H54 (cell line): ENCODE measurements at regions not wholly inside any gene's neighbourhood (a gene's known extent, or its start where the extent isn't known, plus 50 kb on each side); places are given as distances from the start of the nearest gene placed in this dataset.

ENCODE experiments used
- DNase-seq: peaks from one replicate; pipeline ENCODE4 v3.0.0; 2011; ENCODE audit warnings: low spot score, mixed read lengths; ENCODE audit not compliant: insufficient read length
- FAIRE-seq: peaks from 3 replicates; lab custom pipeline; 2011; peaks lifted over from hg19 to GRCh38; lab: Jason Lieb, UNC
- POLR2A ChIP-seq: IDR thresholded peaks from 2 replicates; pipeline ENCODE4 v1.6.1; 2011; ENCODE audit warnings: low read depth, mild to moderate bottlenecking, low read length

GRCh38 chr6:71512256-71512655 is 223.6 kb downstream of the OGFRL1 start:
- FAIRE-seq (no peak), DNase-seq (no peak)
- no peak for TF ChIP-seq POLR2A

- FAIRE-seq (no peak), DNase-seq (no peak)
- TF ChIP-seq POLR2A: no peak
Observed at GRCh38 chr6:71513036-71513435, 224.4 kb downstream of the OGFRL1 start.

- TF ChIP-seq POLR2A: no peak
- no peak for FAIRE-seq
- no peak for DNase-seq
Observed at GRCh38 chr6:71523548-71523947, 234.9 kb downstream of the OGFRL1 start.

- no peak for FAIRE-seq
- TF ChIP-seq POLR2A: no peak
- DNase-seq: no peak
Observed at GRCh38 chr6:71524201-71524600, 235.6 kb downstream of the OGFRL1 start.

DNA sequence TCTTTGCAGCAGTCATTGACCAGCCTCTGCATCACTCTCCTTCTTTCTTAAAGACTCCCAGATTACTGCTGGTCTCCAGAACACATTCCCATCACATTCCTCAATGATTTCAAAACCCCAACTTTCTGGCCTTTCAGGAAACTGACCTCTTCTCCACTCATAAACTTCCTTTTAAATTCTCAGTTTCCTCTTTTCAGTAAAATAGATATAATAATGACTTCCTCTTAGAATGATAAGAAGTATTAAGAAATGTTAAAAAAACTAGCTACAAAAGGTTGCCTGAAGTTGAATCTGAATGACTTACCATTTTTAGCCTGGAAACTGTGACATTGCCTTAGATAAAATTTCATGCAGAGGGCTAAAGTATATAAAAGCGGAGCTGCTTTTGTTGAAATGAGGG is 239.3 kb downstream of the OGFRL1 start:
- TF ChIP-seq POLR2A: no peak
- DNase-seq (no peak), FAIRE-seq (no peak)

DNA sequence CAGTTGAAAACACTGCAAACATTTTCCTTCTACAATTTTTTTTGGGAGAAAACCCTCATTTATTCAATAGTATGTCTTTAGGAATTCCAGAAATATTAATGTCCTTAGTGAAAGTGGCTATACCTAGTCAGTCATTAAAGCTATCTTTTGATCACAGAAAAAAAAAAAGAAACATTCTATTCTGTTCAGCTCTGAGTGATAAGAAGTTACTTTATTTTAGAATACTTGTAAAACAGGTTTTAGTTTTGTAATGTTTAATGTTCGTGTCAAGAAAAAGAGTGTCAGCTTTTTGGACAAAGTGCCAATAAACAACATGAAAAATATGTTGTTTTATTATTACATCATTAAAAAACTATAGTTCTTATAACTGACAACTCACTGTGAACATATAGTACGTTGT is 240.4 kb downstream of the OGFRL1 start:
- DNase-seq (no peak), FAIRE-seq (no peak)
- no peak for TF ChIP-seq POLR2A

DNA sequence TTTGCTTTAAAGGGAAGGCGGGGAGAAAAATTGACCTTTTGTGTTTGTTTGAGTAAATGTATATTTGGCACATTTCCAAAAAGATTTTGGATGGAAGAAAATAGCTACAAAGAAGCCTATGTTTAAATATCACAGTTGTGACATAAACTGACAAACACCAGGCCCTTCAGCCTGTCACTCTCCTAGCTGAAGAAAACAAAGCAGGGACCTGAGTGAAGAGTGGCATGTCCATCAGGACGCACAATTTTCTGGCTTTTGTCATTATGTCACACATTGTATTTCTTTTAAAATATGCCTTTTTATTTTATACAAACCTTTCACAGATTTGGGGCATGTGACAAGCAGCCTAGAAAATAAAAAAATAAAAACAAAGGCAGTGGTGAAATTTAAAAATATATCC is 241.2 kb downstream of the OGFRL1 start:
- DNase-seq (no peak), FAIRE-seq (no peak)
- no peak for TF ChIP-seq POLR2A

- DNase-seq: no peak
- FAIRE-seq: no peak
- no peak for TF ChIP-seq POLR2A
Observed at GRCh38 chr6:71531006-71531405, 242.4 kb downstream of the OGFRL1 start.

GRCh38 chr6:71531841-71532240 is 243.2 kb downstream of the OGFRL1 start:
- FAIRE-seq (no peak), DNase-seq (no peak)
- no peak for TF ChIP-seq POLR2A

DNA sequence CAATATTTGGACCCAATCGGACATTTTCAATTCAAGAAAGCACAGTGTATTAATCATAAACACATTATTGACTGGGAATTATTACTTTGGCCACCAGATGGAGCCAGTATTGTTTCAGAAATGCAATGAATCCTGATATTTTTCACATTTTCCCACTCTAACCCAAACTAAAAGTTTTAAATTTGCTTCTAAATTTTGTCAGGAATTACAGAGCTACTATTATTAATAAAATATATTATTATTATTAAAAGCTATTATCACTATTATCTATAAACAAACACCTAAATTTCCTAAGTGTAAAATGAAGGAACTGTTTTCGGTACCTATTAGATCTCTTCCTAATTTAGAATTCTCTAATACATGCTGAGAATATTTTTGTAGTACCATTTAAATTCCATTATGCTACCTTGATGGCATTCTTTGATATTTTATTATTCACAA is 245.3 kb downstream of the OGFRL1 start:
- DNase-seq (no peak), FAIRE-seq (peak; percentile 53)
- no peak for TF ChIP-seq POLR2A

DNA sequence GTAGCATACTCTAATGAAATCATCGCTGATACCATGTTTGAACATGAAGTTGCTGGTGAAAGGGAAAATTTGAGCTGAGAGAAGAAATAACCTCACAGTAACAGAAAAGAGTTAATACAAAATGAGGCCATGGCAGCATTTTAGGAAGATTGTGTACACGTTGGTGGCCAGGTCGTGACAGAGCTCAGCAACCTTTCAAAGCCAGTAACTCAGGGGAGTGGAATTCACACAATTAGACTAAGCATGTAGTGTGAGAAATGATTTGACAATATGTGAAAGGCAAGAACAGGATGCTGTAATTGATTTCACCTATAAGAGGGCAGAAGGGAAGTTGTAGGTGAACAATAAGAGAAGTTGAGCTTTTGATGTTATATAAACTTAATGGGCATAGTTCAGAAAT is 246.3 kb downstream of the OGFRL1 start:
- FAIRE-seq (peak; percentile 62), DNase-seq (no peak)

DNA sequence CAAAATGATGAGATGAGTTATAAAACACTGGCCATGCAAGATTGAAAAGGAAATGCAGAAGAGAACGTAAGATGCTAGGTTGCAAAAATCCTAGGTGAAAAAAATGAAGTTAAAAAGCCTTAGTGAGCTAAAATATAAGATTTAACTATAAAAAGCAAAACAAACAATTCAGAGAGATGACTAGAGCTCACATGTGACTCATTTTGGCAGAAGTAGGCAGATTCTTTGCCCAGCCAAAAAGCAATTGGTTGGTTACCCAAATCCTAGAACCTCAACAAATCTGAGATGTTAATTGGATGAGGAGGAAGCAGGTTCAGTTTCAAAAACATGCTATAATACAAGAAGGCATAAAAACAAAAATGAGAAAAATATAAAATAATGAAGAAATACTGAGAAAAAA is 249.1 kb downstream of the OGFRL1 start:
- no peak for TF ChIP-seq POLR2A
- FAIRE-seq: peak; percentile 52
- DNase-seq: no peak

More for the DNA sequence above, 246.3 kb downstream of the OGFRL1 start:
- no peak for TF ChIP-seq POLR2A

DNA sequence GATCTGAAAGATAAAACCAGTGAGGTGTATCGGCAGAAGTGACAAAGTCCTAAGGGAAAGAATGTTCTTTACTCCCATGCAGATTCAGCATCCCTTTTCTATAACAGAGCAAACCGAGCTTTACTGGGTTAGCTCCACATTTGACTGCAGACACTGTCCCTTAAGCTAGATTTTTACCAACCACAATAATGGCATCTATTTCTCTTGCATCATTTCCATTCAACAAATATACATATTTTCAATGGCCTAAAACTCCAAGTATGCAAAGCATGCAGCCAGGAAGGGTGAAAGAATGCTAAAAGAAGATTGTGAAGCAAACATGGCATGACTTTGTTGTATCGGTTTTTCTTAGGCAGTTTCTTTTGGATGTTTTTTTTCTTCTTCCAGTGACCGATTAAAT is 255.4 kb downstream of the OGFRL1 start:
- FAIRE-seq (peak; percentile 20), DNase-seq (no peak)
- no peak for TF ChIP-seq POLR2A

GRCh38 chr6:71544906-71545305 is 256.3 kb downstream of the OGFRL1 start:
- DNase-seq: no peak
- no peak for TF ChIP-seq POLR2A
- no peak for FAIRE-seq

DNA sequence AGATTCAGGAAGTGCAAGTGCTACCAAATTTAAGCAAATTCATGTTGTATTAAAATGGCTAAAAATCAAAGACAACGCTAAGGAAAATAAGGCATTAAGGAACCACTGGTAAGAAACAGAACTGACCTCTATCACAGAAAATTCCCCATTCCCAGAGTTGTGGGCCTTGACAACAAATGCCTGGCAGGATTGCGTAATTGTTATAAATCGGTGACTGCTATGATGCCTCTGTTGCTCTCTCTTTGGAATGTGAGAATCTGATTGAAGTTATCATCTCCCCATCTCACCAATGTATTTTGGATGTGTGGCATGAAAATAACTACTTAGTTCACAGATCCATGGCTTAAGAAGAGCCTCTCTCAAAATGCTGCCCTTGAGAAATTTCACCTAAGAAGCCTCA is 257.3 kb downstream of the OGFRL1 start:
- FAIRE-seq (no peak), DNase-seq (no peak)
- no peak for TF ChIP-seq POLR2A

DNA sequence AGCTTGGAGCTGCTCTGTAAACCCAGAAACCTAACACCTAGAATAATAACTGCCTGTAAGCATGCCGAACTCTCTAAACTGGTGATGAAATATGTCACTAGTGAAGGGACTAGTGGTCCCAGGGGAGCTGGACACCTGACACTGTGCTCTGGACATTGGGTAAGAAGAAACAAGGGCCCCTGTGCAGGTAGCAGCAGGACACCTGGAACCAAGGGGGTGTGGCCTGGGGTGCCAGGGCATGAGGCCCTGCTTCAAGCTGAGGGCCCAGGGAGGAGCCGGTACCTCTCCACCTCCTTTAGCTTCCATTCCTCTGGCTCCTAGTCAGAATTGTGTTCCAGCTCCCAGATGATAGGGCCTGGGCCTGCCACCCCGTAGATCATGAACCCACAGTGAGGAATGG is 263.2 kb downstream of the OGFRL1 start:
- TF ChIP-seq POLR2A: no peak
- DNase-seq (no peak), FAIRE-seq (no peak)
